22Rv1 (cell line): ENCODE measurements at regions not wholly inside any gene's neighbourhood (a gene's known extent, or its start where the extent isn't known, plus 50 kb on each side); places are given as distances from the start of the nearest gene placed in this dataset.

Source experiments
- H3K27ac ChIP-seq: fragments of 450-650 bp; 2 replicates; pipeline ENCODE4 v1.5.1; 2017
- CTCF ChIP-seq: fragments of 450-650 bp; IDR thresholded peaks from 2 replicates; pipeline ENCODE4 v1.5.1; 2017; ENCODE audit warnings: mild to moderate bottlenecking
- ZFX ChIP-seq: fragments of 450-650 bp; IDR thresholded peaks from 2 replicates; pipeline ENCODE4 v1.6.1; 2017; ENCODE audit warnings: antibody characterized with exemption, borderline replicate concordance

- no peak overlapping the region for H3K27ac ChIP-seq
- TF ChIP-seq ZFX (no peak), CTCF (no peak)
Measured at GRCh38 chr15:98375513-98376340, 272.6 kb upstream of the IGF1R start.

- TF ChIP-seq ZFX (no peak), CTCF (no peak)
- H3K27ac ChIP-seq, result no peak overlapping the region
Measured at GRCh38 chr15:98380721-98381120, 267.6 kb upstream of the IGF1R start.

- no peak overlapping the region for H3K27ac ChIP-seq
- TF ChIP-seq CTCF, result no peak
- TF ChIP-seq ZFX, result no peak
Measured at GRCh38 chr15:98381446-98381845, 266.9 kb upstream of the IGF1R start.

- no peak overlapping the region for H3K27ac ChIP-seq
- TF ChIP-seq CTCF (peak; percentile 14; the same call in 1 of the 2 replicates), ZFX (no peak)
Measured at GRCh38 chr15:98382139-98382538, 266.2 kb upstream of the IGF1R start.

- TF ChIP-seq ZFX (no peak), CTCF (no peak)
Measured at GRCh38 chr15:98383571-98383970, 264.8 kb upstream of the IGF1R start.

GRCh38 chr15:98384328-98385029 lies 263.9 kb upstream of the IGF1R start:
- H3K27ac ChIP-seq, result no peak overlapping the region
- TF ChIP-seq ZFX (no peak), CTCF (no peak)

More at GRCh38 chr15:98383571-98383970, 264.8 kb upstream of the IGF1R start:
- no peak overlapping the region for H3K27ac ChIP-seq
